ENCODE measurements at regions not wholly inside any gene's neighbourhood (a gene's known extent, or its start where the extent isn't known, plus 50 kb on each side); places are given as distances from the start of the nearest gene placed in this dataset.

DNA sequence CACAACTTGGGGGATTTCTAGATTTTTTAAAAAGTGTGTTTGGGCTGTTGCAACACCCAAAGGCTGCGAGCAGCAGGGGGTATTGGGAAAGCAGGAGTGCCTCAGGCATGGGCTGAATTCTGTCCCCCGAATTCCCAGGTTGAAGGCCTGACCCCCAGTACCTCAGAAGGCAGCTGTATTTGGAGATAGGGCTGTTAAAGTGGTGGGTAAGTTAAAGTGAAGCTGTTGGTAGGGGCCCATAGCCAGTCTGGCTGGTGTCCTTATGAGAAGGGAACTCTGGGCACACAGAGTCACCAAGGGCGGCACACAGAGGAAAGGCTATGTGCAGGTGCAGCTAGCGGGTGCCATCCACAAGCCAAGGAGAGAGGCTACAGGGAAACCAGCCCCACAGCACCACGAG is 717.4 kb downstream of the GALR1 start:
- H3K4me1 ChIP-seq (ENCODE audit: insufficient read depth, low read length) = no peaks in the 10 kb centered on the region
- intact Hi-C loops (cut with micrococcal nuclease; ENCODE audit: unreplicated experiment) = no loop called here
- no TSS peak for BruUV-seq (replicated peaks)
- TF ChIP-seq ZNF879 (CRISPR knock-in tag; IDR thresholded peaks at IDR 0.05) = no peak
- no peak for TF ChIP-seq NFYB (CRISPR knock-in tag; IDR thresholded peaks at IDR 0.05)
- no peak for TF ChIP-seq PCBP2 (optimal IDR thresholded peaks at IDR 0.05; ENCODE audit: low read depth, low read length, poor library complexity, severe bottlenecking)
- TF ChIP-seq MEIS1 (CRISPR knock-in tag; IDR thresholded peaks at IDR 0.05; ENCODE audit: borderline replicate concordance) = no peak
- no peak for TF ChIP-seq HCFC1 (IDR thresholded peaks at IDR 0.05; ENCODE audit: low read depth, low read length)
- no peak for TF ChIP-seq ZEB1 (IDR thresholded peaks at IDR 0.05; ENCODE audit: insufficient replicate concordance, low read depth)
- TF ChIP-seq, protein P1, sequence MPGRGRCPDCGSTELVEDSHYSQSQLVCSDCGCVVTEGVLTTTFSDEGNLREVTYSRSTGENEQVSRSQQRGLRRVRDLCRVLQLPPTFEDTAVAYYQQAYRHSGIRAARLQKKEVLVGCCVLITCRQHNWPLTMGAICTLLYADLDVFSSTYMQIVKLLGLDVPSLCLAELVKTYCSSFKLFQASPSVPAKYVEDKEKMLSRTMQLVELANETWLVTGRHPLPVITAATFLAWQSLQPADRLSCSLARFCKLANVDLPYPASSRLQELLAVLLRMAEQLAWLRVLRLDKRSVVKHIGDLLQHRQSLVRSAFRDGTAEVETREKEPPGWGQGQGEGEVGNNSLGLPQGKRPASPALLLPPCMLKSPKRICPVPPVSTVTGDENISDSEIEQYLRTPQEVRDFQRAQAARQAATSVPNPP (CRISPR knock-in tag; IDR thresholded peaks at IDR 0.05) = no peak
- no peak for TF ChIP-seq ZNF619 (CRISPR knock-in tag; IDR thresholded peaks at IDR 0.05)
- TF ChIP-seq HNRNPL (IDR thresholded peaks at IDR 0.05; ENCODE audit: low read depth, low read length) = no peak
- 2% methylated on average over 5 of the region's 5 CpGs for WGBS (ENCODE audit: low lambda C conversion rate)
- no peaks in the 10 kb centered on the region for H4K20me1 ChIP-seq (ENCODE audit: insufficient read depth, low read length)
- no peaks in the 10 kb centered on the region for H3K9me3 ChIP-seq (ENCODE audit: low read length)
- no peak for FAIRE-seq
- H3K27me3 ChIP-seq (ENCODE audit: control insufficient read depth in 1 of 2, insufficient read depth in 2 of 2, low read length in 2 of 2) = peaks cover 0 to 3% of the 10 kb centered on the region in 2 experiments; a peak in 1 of 5 replicates
- no peaks in the 10 kb centered on the region for H3K79me2 ChIP-seq (ENCODE audit: insufficient read depth, low read length)
- H3K4me2 ChIP-seq (ENCODE audit: low read depth, low read length) = no peak overlapping the region
- no peak overlapping the region for H3K4me3 ChIP-seq (replicated peaks in 1 of 3; ENCODE audit: insufficient read depth in 1 of 3, low read depth in 2 of 3, low read length in 3 of 3)
- no peak for DNase-seq (ENCODE audit: low spot score)
- in situ Hi-C loops (cut with HindIII; ENCODE audit: extremely low pct_ligation_motif_present, low pct_unique_long_range_greater_than_20kb) = no loop called here
- H3K36me3 ChIP-seq (replicated peaks in 1 of 2; ENCODE audit: control insufficient read depth in 1 of 2, insufficient read depth in 2 of 2, low read length in 2 of 2) = no peaks in the 10 kb centered on the region
- CTCF ChIA-PET (ENCODE audit: low intra/inter-chr PET ratio, low total read pairs) = no interaction called here
- H2AFZ ChIP-seq (ENCODE audit: low read length) = no peak overlapping the region
- no peak overlapping the region for H3K27ac ChIP-seq (ENCODE audit: extremely low read length, insufficient read depth, low read length)
- H3K9ac ChIP-seq (ENCODE audit: insufficient read depth, low read depth, low read length) = no peak overlapping the region
- no peak for ATAC-seq
- POLR2A ChIA-PET = no interaction called here

DNA sequence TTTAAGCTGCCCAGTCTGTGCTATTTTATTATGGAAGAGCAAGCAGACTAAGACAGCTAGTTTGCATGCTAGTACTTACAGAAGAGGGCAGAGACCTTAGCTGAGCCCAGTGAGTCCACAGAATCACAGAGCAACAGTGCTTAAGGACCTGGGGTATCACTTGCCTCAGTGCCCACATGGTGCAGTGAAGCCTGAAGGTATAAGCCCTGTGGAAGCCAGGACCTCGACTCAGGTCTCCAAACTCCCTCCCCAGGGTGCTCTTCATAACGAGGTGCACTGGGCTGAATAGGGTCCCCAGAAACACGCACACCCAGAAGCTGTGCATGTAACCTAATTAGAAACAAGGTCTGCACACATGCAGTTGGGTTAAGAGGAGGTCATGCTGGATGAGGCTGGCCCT is 718.1 kb downstream of the GALR1 start:
- FAIRE-seq = no peak
- TF ChIP-seq, protein P2, sequence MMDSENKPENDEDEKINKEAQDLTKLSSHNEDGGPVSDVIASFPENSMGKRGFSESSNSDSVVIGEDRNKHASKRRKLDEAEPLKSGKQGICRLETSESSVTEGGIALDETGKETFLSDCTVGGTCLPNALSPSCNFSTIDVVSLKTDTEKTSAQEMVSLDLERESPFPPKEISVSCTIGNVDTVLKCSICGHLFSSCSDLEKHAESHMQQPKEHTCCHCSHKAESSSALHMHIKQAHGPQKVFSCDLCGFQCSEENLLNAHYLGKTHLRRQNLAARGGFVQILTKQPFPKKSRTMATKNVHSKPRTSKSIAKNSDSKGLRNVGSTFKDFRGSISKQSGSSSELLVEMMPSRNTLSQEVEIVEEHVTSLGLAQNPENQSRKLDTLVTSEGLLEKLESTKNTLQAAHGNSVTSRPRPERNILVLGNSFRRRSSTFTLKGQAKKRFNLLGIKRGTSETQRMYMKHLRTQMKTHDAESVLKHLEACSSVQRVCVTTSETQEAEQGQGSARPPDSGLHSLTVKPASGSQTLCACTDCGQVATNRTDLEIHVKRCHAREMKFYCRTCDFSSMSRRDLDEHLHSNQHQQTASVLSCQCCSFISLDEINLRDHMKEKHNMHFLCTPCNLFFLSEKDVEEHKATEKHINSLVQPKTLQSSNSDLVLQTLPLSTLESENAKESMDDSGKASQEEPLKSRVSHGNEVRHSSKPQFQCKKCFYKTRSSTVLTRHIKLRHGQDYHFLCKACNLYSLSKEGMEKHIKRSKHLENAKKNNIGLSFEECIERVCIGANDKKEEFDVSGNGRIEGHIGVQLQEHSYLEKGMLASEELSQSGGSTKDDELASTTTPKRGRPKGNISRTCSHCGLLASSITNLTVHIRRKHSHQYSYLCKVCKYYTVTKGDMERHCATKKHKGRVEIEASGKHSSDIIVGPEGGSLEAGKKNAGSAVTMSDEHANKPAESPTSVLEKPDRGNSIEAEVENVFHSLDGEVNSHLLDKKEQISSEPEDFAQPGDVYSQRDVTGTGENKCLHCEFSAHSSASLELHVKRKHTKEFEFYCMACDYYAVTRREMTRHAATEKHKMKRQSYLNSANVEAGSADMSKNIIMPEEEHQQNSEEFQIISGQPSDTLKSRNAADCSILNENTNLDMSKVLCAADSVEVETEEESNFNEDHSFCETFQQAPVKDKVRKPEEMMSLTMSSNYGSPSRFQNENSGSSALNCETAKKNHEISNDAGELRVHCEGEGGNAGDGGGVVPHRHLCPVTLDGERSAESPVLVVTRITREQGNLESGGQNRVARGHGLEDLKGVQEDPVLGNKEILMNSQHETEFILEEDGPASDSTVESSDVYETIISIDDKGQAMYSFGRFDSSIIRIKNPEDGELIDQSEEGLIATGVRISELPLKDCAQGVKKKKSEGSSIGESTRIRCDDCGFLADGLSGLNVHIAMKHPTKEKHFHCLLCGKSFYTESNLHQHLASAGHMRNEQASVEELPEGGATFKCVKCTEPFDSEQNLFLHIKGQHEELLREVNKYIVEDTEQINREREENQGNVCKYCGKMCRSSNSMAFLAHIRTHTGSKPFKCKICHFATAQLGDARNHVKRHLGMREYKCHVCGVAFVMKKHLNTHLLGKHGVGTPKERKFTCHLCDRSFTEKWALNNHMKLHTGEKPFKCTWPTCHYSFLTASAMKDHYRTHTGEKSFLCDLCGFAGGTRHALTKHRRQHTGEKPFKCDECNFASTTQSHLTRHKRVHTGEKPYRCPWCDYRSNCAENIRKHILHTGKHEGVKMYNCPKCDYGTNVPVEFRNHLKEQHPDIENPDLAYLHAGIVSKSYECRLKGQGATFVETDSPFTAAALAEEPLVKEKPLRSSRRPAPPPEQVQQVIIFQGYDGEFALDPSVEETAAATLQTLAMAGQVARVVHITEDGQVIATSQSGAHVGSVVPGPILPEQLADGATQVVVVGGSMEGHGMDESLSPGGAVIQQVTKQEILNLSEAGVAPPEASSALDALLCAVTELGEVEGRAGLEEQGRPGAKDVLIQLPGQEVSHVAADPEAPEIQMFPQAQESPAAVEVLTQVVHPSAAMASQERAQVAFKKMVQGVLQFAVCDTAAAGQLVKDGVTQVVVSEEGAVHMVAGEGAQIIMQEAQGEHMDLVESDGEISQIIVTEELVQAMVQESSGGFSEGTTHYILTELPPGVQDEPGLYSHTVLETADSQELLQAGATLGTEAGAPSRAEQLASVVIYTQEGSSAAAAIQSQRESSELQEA (CRISPR knock-in tag; IDR thresholded peaks at IDR 0.05; ENCODE audit: not compliant biosample characterization) = no peak
- TF ChIP-seq MTA3 (CRISPR knock-in tag; IDR thresholded peaks at IDR 0.05) = no peak

More for the DNA sequence above, 718.1 kb downstream of the GALR1 start:
- Histone ChIP-seq H4K20me1 (ENCODE audit: insufficient read depth, low read length) (no peaks in the 10 kb centered on the region), H3K79me2 (ENCODE audit: insufficient read depth, low read length) (no peaks in the 10 kb centered on the region), H3K9ac (ENCODE audit: insufficient read depth, low read depth, low read length) (no peak overlapping the region), H3K36me3 (replicated peaks in 1 of 2; ENCODE audit: control insufficient read depth in 1 of 2, insufficient read depth in 2 of 2, low read length in 2 of 2) (no peaks in the 10 kb centered on the region), H2AFZ (ENCODE audit: low read length) (no peak overlapping the region), H3K27ac (ENCODE audit: extremely low read length, insufficient read depth, low read length) (no peak overlapping the region), H3K9me3 (ENCODE audit: low read length) (no peaks in the 10 kb centered on the region), H3K4me2 (ENCODE audit: low read depth, low read length) (no peak overlapping the region), H3K4me3 (replicated peaks in 1 of 3; ENCODE audit: insufficient read depth in 1 of 3, low read depth in 2 of 3, low read length in 3 of 3) (no peak overlapping the region), H3K4me1 (ENCODE audit: insufficient read depth, low read length) (no peaks in the 10 kb centered on the region), H3K27me3 (ENCODE audit: control insufficient read depth in 1 of 2, insufficient read depth in 2 of 2, low read length in 2 of 2) (peaks cover 0 to 3% of the 10 kb centered on the region in 2 experiments; a peak in 1 of 5 replicates)
- WGBS (ENCODE audit: low lambda C conversion rate) = 0% methylated on average over 2 of the region's 3 CpGs
- in situ Hi-C loops (cut with HindIII; ENCODE audit: extremely low pct_ligation_motif_present, low pct_unique_long_range_greater_than_20kb) (no loop called here), intact Hi-C loops (cut with micrococcal nuclease; ENCODE audit: unreplicated experiment) (no loop called here)
- CTCF ChIA-PET (ENCODE audit: low intra/inter-chr PET ratio, low total read pairs) = no interaction called here
- no TSS peak for BruUV-seq (replicated peaks)
- ATAC-seq (no peak), DNase-seq (ENCODE audit: low spot score) (no peak)
- POLR2A ChIA-PET = no interaction called here

Data from HepG2 (cell line).